ENCODE measurements at regions not wholly inside any gene's neighbourhood (a gene's known extent, or its start where the extent isn't known, plus 50 kb on each side); places are given as distances from the start of the nearest gene placed in this dataset.

GRCh38 chr18:40056079-40056692, 1898.8 kb upstream of the PIK3C3 start:
- Mint-ChIP-seq H3K4me3 (ENCODE audit: unreplicated experiment) (no peak overlapping the region), H3K27ac (ENCODE audit: unreplicated experiment) (no peak overlapping the region), H3K27me3 (ENCODE audit: insufficient read depth, unreplicated experiment) (no peaks in the 10 kb centered on the region), H3K36me3 (ENCODE audit: insufficient read depth, unreplicated experiment) (no peaks in the 10 kb centered on the region), H3K9me3 (ENCODE audit: unreplicated experiment) (no peaks in the 10 kb centered on the region), H3K4me1 (ENCODE audit: low read depth, unreplicated experiment) (no peaks in the 10 kb centered on the region)
- Histone ChIP-seq H3K9me3 (no peaks in the 10 kb centered on the region), H3K36me3 (ENCODE audit: control insufficient read depth, insufficient read depth, low read length) (no peaks in the 10 kb centered on the region), H3K27me3 (replicated peaks; ENCODE audit: control insufficient read depth, insufficient read depth, low read length) (no peaks in the 10 kb centered on the region), H3K4me1 (no peaks in the 10 kb centered on the region), H3K4me3 (ENCODE audit: low read depth, low read length) (no peak overlapping the region)
- BruUV-seq (replicated peaks): no TSS peak
- ChIA-PET POLR2A (no interaction called here), CTCF (no interaction called here)
- no peak for DNase-seq
- TF ChIP-seq CTCF (IDR thresholded peaks at IDR 0.05; ENCODE audit: insufficient read depth in 1 of 2, low read depth in 1 of 2, low read length in 1 of 2, severe bottlenecking in 1 of 2, unreplicated experiment in 1 of 2): no peak
- intact Hi-C loops (cut with micrococcal nuclease; ENCODE audit: unreplicated experiment): no loop called here

- TF ChIP-seq CTCF (IDR thresholded peaks at IDR 0.05; ENCODE audit: insufficient read depth in 1 of 2, low read depth in 1 of 2, low read length in 1 of 2, severe bottlenecking in 1 of 2, unreplicated experiment in 1 of 2): no peak
- Mint-ChIP-seq H3K27ac (ENCODE audit: unreplicated experiment) (no peak overlapping the region), H3K4me1 (ENCODE audit: low read depth, unreplicated experiment) (no peaks in the 10 kb centered on the region), H3K27me3 (ENCODE audit: insufficient read depth, unreplicated experiment) (no peaks in the 10 kb centered on the region), H3K4me3 (ENCODE audit: unreplicated experiment) (no peak overlapping the region), H3K36me3 (ENCODE audit: insufficient read depth, unreplicated experiment) (no peaks in the 10 kb centered on the region), H3K9me3 (ENCODE audit: unreplicated experiment) (no peaks in the 10 kb centered on the region)
- Histone ChIP-seq H3K4me1 (no peaks in the 10 kb centered on the region), H3K4me3 (ENCODE audit: low read depth, low read length) (no peak overlapping the region), H3K9me3 (no peaks in the 10 kb centered on the region), H3K36me3 (ENCODE audit: control insufficient read depth, insufficient read depth, low read length) (no peaks in the 10 kb centered on the region), H3K27me3 (replicated peaks; ENCODE audit: control insufficient read depth, insufficient read depth, low read length) (no peaks in the 10 kb centered on the region)
- BruUV-seq (replicated peaks): no TSS peak
- no peak for DNase-seq
- ChIA-PET CTCF (no interaction called here), POLR2A (no interaction called here)
- intact Hi-C loops (cut with micrococcal nuclease; ENCODE audit: unreplicated experiment): no loop called here
These were observed 1899.8 kb upstream of the PIK3C3 start for GRCh38 chr18:40055262-40055661.

GRCh38 chr18:40049716-40050115, 1905.3 kb upstream of the PIK3C3 start:
- H3K36me3 Mint-ChIP-seq (ENCODE audit: insufficient read depth, unreplicated experiment): no peaks in the 10 kb centered on the region
- no peak for DNase-seq
- Histone ChIP-seq H3K36me3 (ENCODE audit: control insufficient read depth, insufficient read depth, low read length) (no peaks in the 10 kb centered on the region), H3K4me1 (no peaks in the 10 kb centered on the region), H3K9me3 (no peaks in the 10 kb centered on the region), H3K4me3 (ENCODE audit: low read depth, low read length) (no peak overlapping the region), H3K27me3 (replicated peaks; ENCODE audit: control insufficient read depth, insufficient read depth, low read length) (no peaks in the 10 kb centered on the region)
- intact Hi-C loops (cut with micrococcal nuclease; ENCODE audit: unreplicated experiment): no loop called here
- ChIA-PET CTCF (no interaction called here), POLR2A (no interaction called here)
- H3K27me3 Mint-ChIP-seq (ENCODE audit: insufficient read depth, unreplicated experiment): no peaks in the 10 kb centered on the region
- BruUV-seq (replicated peaks): no TSS peak
- H3K9me3 Mint-ChIP-seq (ENCODE audit: unreplicated experiment): no peaks in the 10 kb centered on the region
- no peaks in the 10 kb centered on the region for H3K4me1 Mint-ChIP-seq (ENCODE audit: low read depth, unreplicated experiment)
- TF ChIP-seq CTCF (IDR thresholded peaks at IDR 0.05; ENCODE audit: insufficient read depth in 1 of 2, low read depth in 1 of 2, low read length in 1 of 2, severe bottlenecking in 1 of 2, unreplicated experiment in 1 of 2): no peak
- no peak overlapping the region for H3K4me3 Mint-ChIP-seq (ENCODE audit: unreplicated experiment)
- no peak overlapping the region for H3K27ac Mint-ChIP-seq (ENCODE audit: unreplicated experiment)

Measured in Caco-2 (cell line).